ENCODE measurements at regions not wholly inside any gene's neighbourhood (a gene's known extent, or its start where the extent isn't known, plus 50 kb on each side); places are given as distances from the start of the nearest gene placed in this dataset.

DNA sequence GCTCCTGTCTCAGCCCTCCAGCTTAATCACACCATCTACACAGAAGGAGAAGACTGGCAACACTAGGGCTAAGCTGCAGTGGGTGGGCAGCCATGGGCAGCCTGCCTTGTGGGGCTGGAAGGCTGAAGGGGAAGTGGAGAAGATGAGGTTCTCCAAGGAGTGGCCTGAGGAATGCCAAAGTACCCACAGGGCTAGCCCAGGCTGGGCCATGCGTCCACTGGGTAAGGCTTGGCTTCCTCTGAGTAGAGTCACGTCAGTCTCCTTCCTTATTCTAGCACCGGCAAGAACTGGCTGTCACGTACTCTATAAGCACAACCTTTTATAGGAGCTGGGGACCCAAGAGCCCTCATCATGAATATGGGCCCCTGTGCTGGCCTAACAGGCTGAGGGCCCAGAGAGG is 110.6 kb upstream of the SIRPA start:
- DNase-seq = no peak

DNA sequence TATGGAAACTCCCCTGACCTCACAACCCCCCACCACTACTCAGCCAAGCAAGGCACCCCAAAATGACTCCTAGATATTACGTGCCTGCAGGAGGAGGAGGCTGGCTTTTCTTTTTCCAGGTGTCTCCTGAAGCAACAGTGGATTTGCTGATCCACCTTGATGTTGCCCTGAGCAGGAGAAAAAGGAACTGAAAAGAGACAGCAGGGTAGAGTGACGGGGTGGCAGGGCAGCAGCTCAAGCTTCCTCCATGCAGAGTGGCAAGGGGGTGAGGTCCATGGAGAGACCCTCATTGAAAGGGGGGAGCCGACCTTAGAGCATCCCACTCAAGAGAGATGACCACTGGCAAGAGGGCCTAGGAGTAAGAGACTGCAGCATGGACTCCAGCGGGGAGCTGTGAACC is 112.0 kb upstream of the SIRPA start:
- no peak for DNase-seq

DNA sequence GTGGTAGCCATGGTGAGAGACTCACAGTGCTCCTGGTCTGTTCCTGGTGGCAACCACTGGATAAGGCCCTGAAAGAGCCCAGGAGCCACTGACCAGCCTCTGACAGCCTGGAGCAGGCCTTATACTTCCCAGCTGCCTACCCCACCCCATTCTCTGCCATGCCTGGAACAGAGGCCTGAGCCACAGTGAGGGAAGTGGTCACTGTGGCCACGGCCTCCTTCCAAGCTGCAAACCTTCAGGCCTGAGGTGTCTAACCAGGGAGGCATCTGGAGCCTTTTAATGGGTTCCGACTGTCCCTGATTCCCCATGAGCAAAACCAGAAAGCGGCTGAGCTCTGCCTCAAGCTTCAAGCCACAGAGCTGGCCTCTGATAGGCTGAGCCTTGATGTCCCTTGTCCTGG is 113.0 kb upstream of the SIRPA start:
- no peak for DNase-seq

DNA sequence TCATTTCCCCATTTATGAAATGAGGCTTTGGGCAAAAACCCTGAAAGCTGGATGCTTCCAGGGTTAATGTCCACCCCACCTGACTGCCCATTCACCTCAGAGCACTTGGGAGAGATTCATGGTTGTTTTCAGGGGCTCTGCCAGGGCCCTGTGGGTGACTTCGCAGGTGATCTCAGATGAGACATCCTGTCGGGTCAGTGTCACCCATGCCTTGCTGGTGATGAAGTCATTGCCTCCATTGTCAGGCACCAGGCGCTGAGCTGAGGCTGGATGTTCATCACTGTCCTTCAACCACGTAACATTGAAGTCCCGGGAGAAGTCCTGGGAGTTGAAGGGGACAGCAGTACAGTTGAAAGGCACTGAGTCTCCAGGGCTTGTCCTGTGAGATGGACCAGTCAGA is 115.6 kb upstream of the SIRPA start:
- DNase-seq = no peak

DNA sequence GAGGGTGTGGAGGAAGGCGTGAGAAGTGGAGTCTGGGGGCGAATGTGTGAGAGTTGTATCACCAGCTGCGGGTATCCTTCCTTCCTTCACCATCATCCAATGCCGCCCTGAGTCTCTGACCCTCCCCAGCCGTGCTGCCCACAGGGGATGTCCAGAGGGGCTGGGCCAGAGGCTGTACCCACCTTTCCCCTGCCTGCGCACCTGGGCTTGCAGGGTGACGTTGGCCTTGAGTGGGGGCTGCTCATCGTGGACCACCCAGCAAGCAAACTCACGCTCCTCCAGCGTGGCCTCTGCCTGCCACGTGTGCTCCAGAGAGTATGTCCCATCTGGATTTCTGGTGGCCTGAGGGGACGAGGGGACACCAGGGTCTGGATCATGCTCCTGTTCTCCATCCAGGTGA is 116.9 kb upstream of the SIRPA start:
- no peak for DNase-seq

DNA sequence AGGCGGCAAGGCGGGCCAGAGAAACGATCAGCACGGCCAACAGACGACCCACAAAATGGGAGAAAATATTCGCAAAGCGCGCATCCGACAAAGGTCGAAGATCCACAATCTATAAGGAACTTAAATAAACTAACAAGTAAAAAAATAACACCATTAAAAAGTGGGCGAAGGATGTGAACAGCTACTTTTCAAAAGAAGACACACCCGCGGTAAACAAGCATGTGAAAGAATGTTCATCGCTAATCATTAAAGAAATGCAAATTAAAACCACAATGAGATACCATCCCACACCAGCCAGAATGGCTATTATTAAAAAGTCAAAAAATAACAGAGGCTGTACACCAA is 117.8 kb upstream of the SIRPA start:
- DNase-seq = no peak

DNA sequence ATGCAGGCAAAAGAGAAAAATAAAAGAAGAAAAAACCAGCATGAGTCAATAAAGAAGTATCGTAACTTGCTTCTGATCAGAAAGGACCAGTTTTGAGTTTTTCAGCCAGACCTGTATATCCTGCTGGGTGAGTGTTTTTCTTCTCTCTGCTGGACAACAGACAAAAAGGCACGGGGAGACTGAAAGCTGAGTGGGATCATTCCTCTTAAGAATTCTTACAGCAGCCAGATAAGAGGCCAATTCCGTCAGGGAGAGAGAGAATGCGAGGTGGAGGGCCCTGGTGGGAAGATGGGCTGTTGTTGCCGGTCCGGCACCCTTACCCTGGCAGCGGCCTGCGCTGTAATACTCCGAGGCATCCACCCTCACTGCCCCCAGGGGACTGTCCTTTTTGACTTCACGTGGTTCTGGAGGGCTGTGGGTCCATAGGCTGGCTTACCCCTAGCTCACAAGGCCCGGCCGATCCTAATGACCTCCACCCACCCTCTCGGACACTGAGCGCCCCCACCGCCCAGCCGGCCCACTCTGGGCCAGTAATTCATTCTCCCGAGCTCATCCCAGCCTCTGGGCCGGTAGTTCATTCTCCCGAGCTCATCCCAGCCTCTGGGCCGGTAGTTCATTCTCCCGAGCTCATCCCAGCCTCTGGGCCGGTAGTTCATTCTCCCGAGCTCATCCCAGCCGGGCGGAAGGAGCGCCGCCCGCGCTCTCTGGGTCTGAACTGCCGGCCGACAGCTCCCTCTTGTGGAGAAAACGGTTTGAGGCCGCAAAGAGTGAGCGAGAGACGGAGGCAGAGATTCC is 118.3 kb upstream of the SIRPA start:
- DNase-seq = peak; percentile 91

DNA sequence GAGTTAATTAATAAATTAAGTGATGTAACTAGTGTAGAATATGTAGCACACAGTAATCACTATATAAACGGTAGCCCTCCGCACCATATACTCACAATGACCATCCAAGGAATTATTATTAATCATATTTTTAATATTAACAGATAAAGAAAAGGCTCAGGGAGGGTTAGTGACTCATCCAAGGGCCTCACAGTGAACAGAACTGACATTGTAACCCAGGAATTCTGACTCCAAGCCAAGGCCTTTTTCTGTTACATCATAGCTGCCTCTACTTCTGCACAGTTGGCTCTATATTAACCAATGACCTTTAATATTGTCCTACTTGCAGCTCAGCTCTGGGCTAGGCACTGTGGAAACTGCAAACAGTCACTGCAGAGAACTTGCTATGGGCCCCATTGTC is 117.5 kb upstream of the SIRPG start:
- no peak for DNase-seq

DNA sequence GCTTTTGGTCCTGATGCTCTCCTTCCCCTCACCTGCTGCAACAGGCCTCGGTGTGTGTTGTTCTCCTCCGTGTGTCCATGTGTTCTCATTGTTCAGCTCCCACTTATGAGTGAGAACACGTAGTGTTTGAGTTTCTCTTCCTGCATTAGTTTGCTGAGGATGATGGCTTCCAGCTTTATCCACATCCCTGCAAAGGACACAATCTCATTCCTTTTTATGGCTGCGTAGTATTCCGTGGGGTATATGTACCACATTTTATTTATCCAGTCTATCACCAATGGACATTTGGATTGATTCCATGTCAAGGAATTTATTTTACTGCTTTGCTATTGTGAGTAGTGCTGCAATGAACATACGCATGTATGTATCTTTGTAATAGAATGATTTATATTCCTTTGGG is 116.9 kb upstream of the SIRPG start:
- DNase-seq = no peak

DNA sequence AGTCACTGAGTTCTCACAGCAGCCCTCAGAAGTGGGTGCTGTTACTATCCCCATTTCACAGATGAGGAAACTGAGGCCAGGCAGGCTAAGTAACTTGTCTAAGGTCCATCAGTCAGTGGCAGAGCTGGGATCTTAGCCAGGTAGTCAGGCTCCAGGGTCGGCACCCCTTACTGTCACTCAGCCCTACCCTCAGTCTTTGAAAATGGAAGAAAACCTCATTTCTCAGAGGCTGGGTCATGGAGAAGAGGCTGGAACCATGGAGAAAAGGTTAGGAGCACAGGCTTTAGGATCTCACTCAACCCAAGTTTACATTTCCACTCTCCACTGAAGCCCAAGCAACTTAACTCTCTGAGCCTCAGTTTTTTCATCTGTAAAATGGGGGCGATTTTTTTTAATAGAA is 116.2 kb upstream of the SIRPG start:
- DNase-seq = no peak

DNA sequence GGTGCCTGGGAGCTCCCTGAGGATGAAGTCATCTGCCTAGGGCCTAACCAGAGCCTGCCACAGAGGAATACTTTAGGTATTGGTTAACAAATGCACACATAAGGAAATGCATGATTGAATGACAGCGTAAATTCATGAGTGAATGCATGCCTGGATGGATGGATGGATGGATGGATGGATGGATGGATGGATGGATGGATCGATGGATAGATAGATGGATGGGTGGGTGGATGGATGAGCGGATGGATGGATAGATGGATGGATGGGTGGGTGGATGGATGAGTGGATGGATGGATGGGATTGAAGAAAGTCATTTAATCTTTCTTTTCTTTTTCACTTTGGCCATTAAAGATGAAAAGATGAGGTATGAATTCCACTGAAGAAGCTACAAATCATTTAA is 111.9 kb upstream of the SIRPG start:
- no peak for DNase-seq

DNA sequence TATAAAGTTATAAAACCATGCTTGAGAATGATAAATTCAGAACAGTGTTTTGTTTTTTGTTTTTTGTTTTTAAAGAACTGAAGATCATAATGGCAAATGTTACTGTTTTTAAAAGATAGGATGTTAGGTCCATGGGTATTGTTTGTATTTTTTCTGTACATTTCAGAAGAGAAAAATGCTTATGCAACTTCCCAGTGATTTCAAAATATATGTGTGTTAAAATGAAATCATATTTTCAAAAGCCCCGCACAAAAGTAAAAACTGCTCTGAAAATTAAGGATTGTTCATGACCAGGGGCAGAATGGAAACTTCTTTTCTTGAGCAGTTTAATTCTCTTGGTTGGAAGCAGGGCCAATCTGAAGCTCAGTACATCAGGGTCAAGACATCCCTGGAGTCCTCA is 109.2 kb upstream of the SIRPG start:
- no peak for DNase-seq

DNA sequence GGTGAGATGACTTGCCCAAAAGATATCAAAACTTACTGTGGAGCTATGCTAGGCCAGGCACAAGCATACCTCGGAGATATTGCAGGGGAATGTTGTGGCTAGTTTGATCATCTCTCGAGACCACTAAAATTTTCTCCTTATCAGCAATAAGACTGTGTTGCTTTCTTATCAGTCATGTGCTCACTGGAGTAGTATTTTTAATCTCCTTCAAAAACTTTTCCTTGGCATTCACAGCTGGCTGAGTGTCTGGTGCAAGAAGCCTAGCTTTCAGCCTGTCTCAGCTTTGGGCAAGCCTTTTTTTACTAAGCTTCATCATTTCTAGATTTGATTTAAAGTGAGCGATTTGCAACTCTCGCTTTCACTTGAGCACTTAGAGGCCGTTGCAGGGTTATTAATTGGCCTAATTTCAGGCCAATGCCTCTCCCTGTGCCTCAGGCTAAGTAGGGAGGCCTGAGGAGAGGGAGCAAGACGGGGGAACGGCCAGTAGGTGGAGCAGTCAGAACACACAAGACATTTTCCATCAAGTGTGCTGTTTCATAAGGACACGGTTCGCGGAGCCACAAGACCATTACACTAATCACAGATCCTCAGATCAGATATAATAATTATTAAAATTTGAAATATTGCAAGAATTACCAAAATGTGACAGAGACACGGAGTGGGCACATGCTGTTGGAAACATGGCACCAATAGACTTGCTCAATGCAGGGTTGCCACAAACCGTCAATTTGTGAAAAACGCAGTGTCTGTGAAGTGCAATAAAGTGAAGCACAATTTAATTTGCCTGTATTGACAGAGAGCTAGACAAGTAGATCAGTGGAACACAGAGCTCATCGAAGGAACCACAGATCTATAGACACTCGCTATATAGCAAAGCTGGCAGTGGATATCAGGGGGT is 106.8 kb upstream of the SIRPG start:
- peak; percentile 72 to 75 for DNase-seq

DNA sequence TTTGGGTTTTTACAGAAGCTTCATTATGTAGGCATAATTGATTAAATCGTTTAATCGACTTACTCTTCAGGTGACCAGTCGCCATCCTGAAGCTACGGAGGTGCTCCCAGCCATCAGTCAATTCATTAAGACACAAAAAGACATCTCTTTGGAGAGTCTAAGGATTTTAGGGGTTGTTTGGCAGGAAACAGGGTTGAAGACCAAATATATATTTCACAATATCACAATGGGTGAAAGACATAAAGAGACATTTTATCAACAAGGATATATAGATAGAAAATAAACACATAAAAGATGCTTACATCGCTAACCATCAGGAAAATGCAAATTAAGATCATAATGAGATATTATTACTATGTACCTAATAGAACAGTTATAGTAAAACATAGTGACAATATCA is 104.0 kb upstream of the SIRPG start:
- DNase-seq = no peak

DNA sequence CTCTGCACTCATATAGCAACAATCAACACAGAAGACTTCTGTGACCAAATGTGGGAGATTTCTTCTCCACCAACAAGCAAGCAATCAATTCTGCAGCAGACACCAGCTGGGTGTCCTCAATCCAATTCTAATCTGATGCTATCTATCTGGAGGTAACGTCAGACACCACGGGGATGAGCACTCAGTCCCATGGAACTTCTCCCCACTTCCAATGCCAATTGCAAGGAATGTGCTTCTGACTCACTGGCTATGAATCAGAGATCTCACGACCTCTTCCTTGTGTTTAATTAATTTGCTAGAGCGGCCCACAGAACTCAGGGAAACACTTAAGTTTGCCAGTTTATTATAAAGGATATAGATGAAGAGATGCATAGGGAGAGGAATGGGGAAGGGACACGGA is 103.5 kb upstream of the SIRPG start:
- DNase-seq = no peak

DNA sequence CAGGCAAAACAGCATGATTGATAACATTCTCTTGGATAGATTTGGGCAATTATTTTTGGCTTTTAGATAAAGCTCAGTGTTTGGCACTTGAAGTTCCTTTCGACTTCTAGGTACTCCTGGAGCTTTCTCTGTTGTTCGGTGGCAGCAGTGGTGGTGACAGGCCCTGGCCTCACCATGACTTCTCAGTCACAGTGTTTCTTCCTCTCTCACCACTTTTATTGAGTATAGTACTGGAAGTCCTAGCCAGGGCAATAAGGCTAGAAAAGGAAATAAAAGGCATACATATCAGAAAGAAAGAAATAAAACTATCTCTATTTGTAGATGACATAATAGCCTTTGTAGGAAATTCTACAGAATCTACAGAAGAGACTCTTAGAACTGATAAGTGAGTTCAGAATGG is 101.2 kb upstream of the SIRPG start:
- DNase-seq = no peak

DNA sequence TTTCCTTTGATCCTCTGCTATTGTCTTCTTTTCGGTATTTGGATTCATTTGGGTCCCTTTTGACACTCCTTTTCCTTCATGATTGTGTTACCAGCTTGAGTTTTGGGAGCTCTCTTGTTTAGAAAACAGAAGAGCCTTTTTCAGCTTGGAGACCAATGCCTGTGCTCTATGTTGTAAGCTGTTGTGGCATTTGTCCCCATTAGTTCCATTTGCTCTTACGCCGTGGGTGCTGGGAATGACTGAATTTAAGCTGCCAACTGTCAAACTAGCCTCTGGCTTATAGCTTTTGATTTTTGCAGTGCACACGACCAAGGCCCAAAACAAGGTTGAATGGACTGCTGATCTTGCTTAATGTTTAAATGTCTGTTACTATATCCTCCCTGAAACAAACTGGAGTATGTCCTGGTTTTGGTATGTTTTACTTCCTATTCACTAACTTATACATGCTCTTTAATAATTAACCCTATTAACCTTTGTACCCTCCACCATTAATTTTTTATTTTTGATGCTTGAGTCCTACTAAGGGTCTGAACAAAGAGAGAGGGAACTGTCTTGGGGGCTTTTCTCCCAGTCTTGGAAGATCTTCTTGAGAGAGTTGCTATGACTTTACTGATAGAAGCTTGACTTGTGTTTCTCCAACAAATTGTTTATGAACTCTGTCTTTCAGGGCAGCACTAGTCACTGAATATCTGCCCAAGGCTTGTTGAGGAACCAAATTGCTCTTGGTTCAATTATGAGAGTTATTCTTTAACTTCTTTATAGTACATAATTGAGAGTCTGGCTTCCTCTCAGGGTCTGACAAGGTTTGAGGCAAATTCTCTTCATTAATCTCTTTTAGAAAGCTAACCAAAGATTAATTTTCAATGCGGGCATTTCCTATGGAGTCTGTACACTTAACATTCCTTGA is 100.3 kb upstream of the SIRPG start:
- no peak for DNase-seq

DNA sequence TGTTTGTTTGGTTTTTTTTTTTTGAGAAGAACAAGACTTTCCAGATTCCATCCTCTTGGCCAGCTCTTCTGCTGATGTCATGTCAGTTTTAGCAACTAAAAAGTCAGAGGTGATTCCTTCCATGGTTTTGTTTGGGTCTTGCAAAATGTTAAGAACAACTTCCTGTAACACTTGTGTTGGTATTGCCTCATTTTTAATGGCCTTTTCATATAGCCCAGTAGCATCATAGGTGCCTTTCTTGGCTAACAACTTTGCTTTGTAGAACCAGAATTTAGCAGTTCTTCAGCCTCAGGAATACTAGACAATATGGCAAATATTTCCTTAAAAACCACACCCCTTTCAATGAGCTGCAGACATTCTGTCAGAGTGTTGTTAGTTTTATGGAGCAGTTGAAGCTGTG is 99.5 kb upstream of the SIRPG start:
- DNase-seq = no peak

DNA sequence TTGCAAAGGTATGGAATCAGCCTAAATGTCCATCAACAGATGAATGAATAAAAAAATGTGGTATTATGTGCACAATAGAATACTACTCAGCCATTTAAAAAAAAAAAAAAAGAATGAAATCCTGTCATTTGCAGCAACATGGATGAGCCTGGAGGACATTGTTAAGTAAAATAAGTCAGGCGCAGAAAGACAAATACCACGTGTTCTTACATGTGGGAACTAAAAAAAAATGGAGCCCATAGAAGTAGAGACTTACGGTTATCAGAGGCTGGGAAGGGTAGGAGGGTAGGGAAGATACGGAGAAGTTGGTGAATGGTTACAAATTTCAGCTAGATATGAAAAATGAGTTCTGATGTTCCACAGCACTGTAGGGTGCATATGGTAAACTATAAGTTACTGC is 97.2 kb upstream of the SIRPG start:
- DNase-seq = no peak

DNA sequence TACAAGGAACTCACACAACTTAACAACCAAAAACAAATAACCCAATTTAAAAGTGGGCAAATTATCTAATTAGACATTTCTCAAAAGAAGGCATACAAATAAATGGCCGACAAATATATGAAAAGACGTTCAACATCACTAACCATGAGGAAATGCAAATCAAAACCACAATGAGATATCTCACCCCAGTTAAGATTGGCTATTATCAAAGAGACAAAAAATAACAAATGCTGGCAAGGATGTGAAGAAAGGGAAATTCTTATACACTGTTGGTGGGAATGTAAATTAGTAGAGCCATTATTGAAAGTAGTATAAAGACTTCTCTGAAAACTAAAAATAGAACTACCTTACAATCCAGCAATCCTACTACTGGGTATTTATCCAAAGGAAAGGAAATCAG is 96.7 kb upstream of the SIRPG start:
- no peak for DNase-seq

DNA sequence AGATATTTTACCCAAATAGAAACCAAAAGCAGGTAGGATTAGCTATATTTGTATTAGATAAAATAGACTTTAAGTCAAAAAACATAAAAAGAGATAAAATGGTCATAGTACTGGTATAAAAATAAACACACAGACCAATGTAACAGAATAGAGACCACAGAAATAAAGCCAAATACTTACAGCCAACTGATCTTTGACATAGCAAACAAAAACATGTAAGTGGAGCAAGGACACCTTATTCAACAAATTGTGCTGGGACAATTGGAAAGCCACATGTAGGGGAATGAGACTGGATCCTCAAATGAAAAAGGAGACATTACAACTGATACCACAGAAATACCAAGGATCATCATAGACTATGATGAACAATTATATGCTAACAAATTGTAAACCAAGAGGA is 94.5 kb upstream of the SIRPG start:
- no peak for DNase-seq

DNA sequence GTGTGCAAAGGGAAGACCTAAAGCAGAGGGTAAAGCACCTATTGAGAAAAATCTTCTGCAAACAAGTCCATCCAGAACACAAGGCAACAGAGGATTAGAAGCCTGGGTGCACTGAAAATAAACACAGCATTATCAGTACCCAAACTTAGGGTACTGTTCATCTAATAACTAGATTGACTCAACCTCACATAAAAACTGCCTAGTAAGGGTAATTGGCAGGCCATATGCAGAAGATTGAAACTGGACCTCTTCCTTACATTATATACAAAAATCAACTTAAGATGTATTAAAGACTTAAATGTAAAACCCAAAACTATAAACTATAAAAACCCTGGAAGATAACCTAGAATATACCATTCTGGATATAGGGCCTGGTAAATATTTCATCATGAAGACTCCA is 91.2 kb upstream of the SIRPG start:
- DNase-seq = no peak

DNA sequence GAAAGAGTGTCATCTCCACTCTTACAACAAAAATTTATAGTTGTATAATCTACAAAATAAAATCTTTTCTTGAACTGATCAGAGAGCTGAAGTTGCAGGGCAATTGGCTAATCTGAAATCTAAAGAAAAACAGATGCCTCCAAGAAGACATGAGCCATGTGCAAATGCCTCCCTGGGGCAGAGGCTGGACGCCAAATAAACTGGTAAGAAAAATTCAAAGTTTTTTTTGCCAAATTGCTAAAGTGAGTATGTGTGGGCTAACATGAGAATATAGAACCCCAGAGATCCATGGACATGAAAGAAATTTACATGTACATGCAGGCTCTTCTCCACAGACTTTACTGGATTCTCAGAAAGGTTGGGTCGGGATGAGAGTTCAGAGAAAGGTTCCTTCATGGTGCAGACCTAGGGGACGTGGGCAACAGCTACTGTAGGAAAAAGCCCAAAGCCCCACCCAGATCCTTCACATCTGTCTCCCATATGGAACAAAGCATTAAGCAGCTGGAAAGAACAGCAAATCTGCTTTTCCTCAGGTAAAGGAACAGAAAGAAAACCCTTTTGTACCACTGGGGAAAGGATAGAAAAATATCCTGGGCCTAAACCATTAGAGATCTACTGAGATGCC is 90.5 kb upstream of the SIRPG start:
- no peak for DNase-seq
